Natural killer cell (primary cell): ENCODE measurements at regions not wholly inside any gene's neighbourhood (a gene's known extent, or its start where the extent isn't known, plus 50 kb on each side); places are given as distances from the start of the nearest gene placed in this dataset.

ENCODE experiments used
- ATAC-seq, 3 donors: fragments of 150-1000 bp in 2 of 3; fragments of 200-7000 bp in 1 of 3; cut with Tn5 transposase; 1 replicate in 1 of 3; 2 replicates in 2 of 3; pipeline ENCODE4 v1.10.0; 2021; ENCODE audit warnings: mild to moderate bottlenecking in 2 of 3, moderate library complexity in 2 of 3
- DNase-seq, 2 donors: peaks; one replicate each; pipeline versions ENCODE4 v3.0.0 to v3.0.0-alpha.2; 2013 to 2021; ENCODE audit warnings: mixed read lengths in 1 of 2
- H3K27ac ChIP-seq: one replicate; pipeline ENCODE4 v1.5.1; 2013; ENCODE audit warnings: mild to moderate bottlenecking, low read length
- H3K27me3 ChIP-seq: one replicate; pipeline ENCODE4 v1.6.1; 2013; ENCODE audit warnings: low read length; ENCODE audit not compliant: control insufficient read depth, insufficient read depth
- H3K36me3 ChIP-seq: one replicate; pipeline ENCODE4 v1.6.1; 2013; ENCODE audit warnings: low read length; ENCODE audit not compliant: control insufficient read depth, insufficient read depth
- H3K4me1 ChIP-seq: one replicate; pipeline ENCODE4 v1.6.1; 2013; ENCODE audit warnings: low read length; ENCODE audit not compliant: control insufficient read depth, insufficient read depth
- H3K4me3 ChIP-seq: one replicate; pipeline ENCODE4 v1.5.1; 2013; ENCODE audit warnings: low read length
- H3K9me3 ChIP-seq: one replicate; pipeline ENCODE4 v1.6.1; 2013; ENCODE audit warnings: low read length; ENCODE audit not compliant: control insufficient read depth, insufficient read depth
- H3K27ac Mint-ChIP-seq, 2 donors: one replicate each; pipeline ENCODE4 v1.8.0; 2022; ENCODE audit warnings: mild to moderate bottlenecking in 2 of 2, mixed read lengths in 2 of 2, moderate library complexity in 1 of 2
- H3K27me3 Mint-ChIP-seq, 2 donors: one replicate each; pipeline ENCODE4 v1.8.0; 2022; ENCODE audit warnings: low read depth in 2 of 2, mixed read lengths in 2 of 2
- H3K36me3 Mint-ChIP-seq: one replicate; pipeline ENCODE4 v1.8.0; 2022; ENCODE audit warnings: mixed read lengths
- H3K4me1 Mint-ChIP-seq, 2 donors: one replicate each; pipeline ENCODE4 v1.8.0; 2022; ENCODE audit warnings: mixed read lengths in 2 of 2
- H3K4me3 Mint-ChIP-seq: one replicate; pipeline ENCODE4 v1.8.0; 2022; ENCODE audit warnings: mild to moderate bottlenecking, moderate library complexity, mixed read lengths
- H3K9me3 Mint-ChIP-seq, 2 donors: one replicate each; pipeline ENCODE4 v1.8.0; 2022; ENCODE audit warnings: mixed read lengths in 2 of 2
- CTCF ChIP-seq: fragments of 200-600 bp; IDR thresholded peaks from one replicate; pipeline ENCODE4 v1.8.0; 2022; ENCODE audit warnings: antibody characterized with exemption
- WGBS: methylation state at CpG from one replicate; pipeline ENCODE4 v1.1.7; 2013; ENCODE audit warnings: missing lambda C conversion rate; ENCODE audit not compliant: insufficient coverage; 5-methylcytosine and 5-hydroxymethylcytosine counted together
- intact Hi-C: fragments of 100-400 bp; cut with micrococcal nuclease; formaldehyde crosslinking; loops from one replicate; pipeline ENCODE4 v1.14.2; 2022

GRCh38 chr3:30131191-30131590 lies 475.2 kb upstream of the TGFBR2 start:
- Histone ChIP-seq H3K9me3 (no peaks in the 10 kb centered on the region), H3K27me3 (no peaks in the 10 kb centered on the region), H3K27ac (no peak overlapping the region), H3K36me3 (no peaks in the 10 kb centered on the region), H3K4me3 (no peak overlapping the region), H3K4me1 (no peaks in the 10 kb centered on the region)
- no peak overlapping the region for H3K4me3 Mint-ChIP-seq
- no peak overlapping the region for H3K27ac Mint-ChIP-seq
- intact Hi-C loops, result no loop called here
- no peaks in the 10 kb centered on the region for H3K4me1 Mint-ChIP-seq
- WGBS, result 72% methylated on average over 2 of the region's 4 CpGs
- no peaks in the 10 kb centered on the region for H3K9me3 Mint-ChIP-seq
- peaks cover 3 to 6% of the 10 kb centered on the region in 2 donors for H3K27me3 Mint-ChIP-seq
- DNase-seq, result no peak
- TF ChIP-seq CTCF, result no peak
- H3K36me3 Mint-ChIP-seq, result no peaks in the 10 kb centered on the region
- ATAC-seq, result no peak

- Histone ChIP-seq H3K9me3 (no peaks in the 10 kb centered on the region), H3K27ac (no peak overlapping the region), H3K4me3 (no peak overlapping the region), H3K4me1 (no peaks in the 10 kb centered on the region), H3K36me3 (no peaks in the 10 kb centered on the region), H3K27me3 (no peaks in the 10 kb centered on the region)
- Mint-ChIP-seq H3K4me1 (no peaks in the 10 kb centered on the region), H3K27ac (no peak overlapping the region), H3K4me3 (no peak overlapping the region), H3K36me3 (no peaks in the 10 kb centered on the region), H3K27me3 (no peaks in the 10 kb centered on the region), H3K9me3 (no peaks in the 10 kb centered on the region)
- intact Hi-C loops, result no loop called here
- TF ChIP-seq CTCF, result no peak
- ATAC-seq (no peak), DNase-seq (no peak)
- 89% methylated on average over 3 of the region's 4 CpGs for WGBS
Observed at GRCh38 chr3:30135190-30135589, 471.2 kb upstream of the TGFBR2 start.

- ATAC-seq, result no peak
- no peaks in the 10 kb centered on the region for H3K27me3 Mint-ChIP-seq
- H3K27ac Mint-ChIP-seq, result no peak overlapping the region
- Histone ChIP-seq H3K9me3 (no peaks in the 10 kb centered on the region), H3K36me3 (no peaks in the 10 kb centered on the region), H3K4me1 (no peaks in the 10 kb centered on the region), H3K27ac (no peak overlapping the region), H3K4me3 (no peak overlapping the region), H3K27me3 (no peaks in the 10 kb centered on the region)
- TF ChIP-seq CTCF, result no peak
- H3K4me1 Mint-ChIP-seq, result no peaks in the 10 kb centered on the region
- H3K9me3 Mint-ChIP-seq, result no peaks in the 10 kb centered on the region
- no peak for DNase-seq
- H3K4me3 Mint-ChIP-seq, result no peak overlapping the region
- H3K36me3 Mint-ChIP-seq, result no peaks in the 10 kb centered on the region
- intact Hi-C loops, result no loop called here
Observed at GRCh38 chr3:30139283-30139682, 467.1 kb upstream of the TGFBR2 start.

GRCh38 chr3:30140356-30141075 lies 465.9 kb upstream of the TGFBR2 start:
- Histone ChIP-seq H3K4me1 (no peaks in the 10 kb centered on the region), H3K27ac (no peak overlapping the region), H3K36me3 (no peaks in the 10 kb centered on the region), H3K9me3 (no peaks in the 10 kb centered on the region), H3K27me3 (no peaks in the 10 kb centered on the region), H3K4me3 (no peak overlapping the region)
- intact Hi-C loops, result no loop called here
- Mint-ChIP-seq H3K27me3 (no peaks in the 10 kb centered on the region), H3K4me3 (no peak overlapping the region), H3K27ac (no peak overlapping the region), H3K9me3 (no peaks in the 10 kb centered on the region), H3K4me1 (no peaks in the 10 kb centered on the region), H3K36me3 (no peaks in the 10 kb centered on the region)
- 100% methylated on average over 2 of the region's 3 CpGs for WGBS
- ATAC-seq, result no peak
- no peak for TF ChIP-seq CTCF
- DNase-seq, result no peak
